Heart right ventricle (tissue), 16 donors: ENCODE measurements at regions not wholly inside any gene's neighbourhood (a gene's known extent, or its start where the extent isn't known, plus 50 kb on each side); places are given as distances from the start of the nearest gene placed in this dataset.
A peak's percentile ranks its signal among the peaks of the same experiment; 100 is the strongest.

Experiments
- ATAC-seq, 8 donors: fragments of 200-7000 bp; cut with Tn5 transposase; one replicate each; pipeline ENCODE4 v1.9.1; 2020; ENCODE audit warnings: mild to moderate bottlenecking in 8 of 8, moderate library complexity in 8 of 8, moderate number of reproducible peaks in 1 of 8
- DNase-seq, 2 donors: peaks; one replicate each; pipeline ENCODE4 v3.0.0-alpha.2; 2020
- H3K27ac ChIP-seq, 10 donors: fragments of 200-600 bp; sonication (generic) in 2 of 10; one replicate each; pipeline versions ENCODE4 v1.5.0 to v1.8.0; 2020 to 2022; ENCODE audit warnings: mild to moderate bottlenecking in 3 of 10
- H3K27me3 ChIP-seq, 7 donors: fragments of 200-600 bp; one replicate each; pipeline ENCODE4 v1.8.0; 2021 to 2022; ENCODE audit warnings: mild to moderate bottlenecking in 2 of 7
- H3K36me3 ChIP-seq, 9 donors: fragments of 200-600 bp; sonication (generic) in 1 of 9; one replicate each; pipeline versions ENCODE4 v1.5.0 to v1.8.0; 2020 to 2022; ENCODE audit warnings: mild to moderate bottlenecking in 2 of 9
- H3K4me1 ChIP-seq, 9 donors: fragments of 200-600 bp; sonication (generic) in 1 of 9; one replicate each; pipeline versions ENCODE4 v1.5.0 to v1.8.0; 2020 to 2022; ENCODE audit warnings: mild to moderate bottlenecking in 4 of 9
- H3K4me3 ChIP-seq, 10 donors: fragments of 200-600 bp; sonication (generic) in 2 of 10; one replicate each; pipeline versions ENCODE4 v1.5.0 to v1.8.0; 2020 to 2022; ENCODE audit warnings: mild to moderate bottlenecking in 7 of 10, moderate library complexity in 2 of 10
- H3K9me3 ChIP-seq, 11 donors: fragments of 200-600 bp in 10 of 11; sonication (generic) in 2 of 11; one replicate each; pipeline versions ENCODE4 v1.5.0 to v1.8.0; 2013 to 2022; ENCODE audit warnings: mild to moderate bottlenecking in 2 of 11, control low read depth in 1 of 11, moderate library complexity in 1 of 11
- WGBS, 2 donors: extraction: QIAGEN DNeasy Blood & Tissue Kit; methylation state at CpG; one replicate each; pipeline ENCODE4 v1.1.7; 2013; ENCODE audit warnings: inconsistent platforms in 1 of 2; 5-methylcytosine and 5-hydroxymethylcytosine counted together
- intact Hi-C, 10 donors: fragments of 100-400 bp; cut with DNase I; formaldehyde crosslinking; loops; one replicate each; pipeline versions ENCODE4 v1.11.1 to v1.14.2; 2022
- TF ChIP-seq, protein P1 (sequence below), 9 donors: fragments of 200-600 bp; sonication (generic) in 2 of 9; IDR thresholded peaks; one replicate each; pipeline versions ENCODE4 v1.5.0 to v1.8.0; 2021 to 2022; ENCODE audit warnings: antibody characterized with exemption in 9 of 9, mild to moderate bottlenecking in 5 of 9, moderate library complexity in 1 of 9
- donor health status: Arrhythmogenic right ventricular cardiomyopathy.
- donor health status: ischemic (EF 13 %, LVEDD 7.1; RV severe dilation, severe dysfunction).
- donor health status: healthy with polysubstance abuse.
- donor health status: DM: no; HTN: yes; CAD: no.
- donor health status: DM: no; HTN: no; CAD: no.
- donor health status: ischemic (EF 25% LVEDD 6.9; RV normal size, moderate dysfunction).
- donor health status: ischemic (EF 25% LVEDD 5.7; RV mildly dilated, moderate dysfunction).
- donor health status: healthy.
- donor health status: DM: yes; HTN: yes; CAD: no.
- donor health status: Ischemic cardiomyopathy.
- donor health status: ischemic (EF 35%, LVEDD 5.7; RV mildly dilated, moderate dysfunction).
- donor health status: nonischemic (EF 11% LVEDD 7.7; RV severe dilation, severe dysfunction).
- donor health status: DM: yes; HTN: yes; CAD: no.
- donor health status: PGD.
- donor health status: ischemic (EF 29% LVEDD 5.4; RV normal size, mild dysfunction).
- donor health status: nonischemic (EF 23%, LVEDD 6.1; RV moderate dilation, normal function).

DNA sequence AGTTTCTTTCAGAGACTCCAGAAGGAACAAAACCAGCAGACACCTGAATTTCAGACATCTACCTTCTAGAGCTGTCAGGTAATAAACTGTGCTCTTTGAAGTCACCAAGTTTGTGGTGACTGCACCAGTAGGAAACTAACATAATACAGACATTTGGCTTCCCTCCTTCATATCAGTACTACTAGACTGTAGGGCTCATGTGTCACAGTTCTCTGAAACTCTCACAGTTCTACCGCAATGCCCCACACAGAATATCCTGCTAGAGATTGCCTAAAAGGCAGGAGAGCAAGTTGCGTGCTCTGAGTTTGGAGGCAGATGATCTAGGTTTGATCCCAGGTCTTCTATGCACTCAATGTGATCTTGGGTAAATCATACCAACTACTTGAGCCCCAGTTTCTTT, 205.0 kb upstream of the LRFN2 start:
- WGBS, 2 donors: 96 to 98% methylated on average over 2 of the region's 2 CpGs
- TF ChIP-seq, protein P1, sequence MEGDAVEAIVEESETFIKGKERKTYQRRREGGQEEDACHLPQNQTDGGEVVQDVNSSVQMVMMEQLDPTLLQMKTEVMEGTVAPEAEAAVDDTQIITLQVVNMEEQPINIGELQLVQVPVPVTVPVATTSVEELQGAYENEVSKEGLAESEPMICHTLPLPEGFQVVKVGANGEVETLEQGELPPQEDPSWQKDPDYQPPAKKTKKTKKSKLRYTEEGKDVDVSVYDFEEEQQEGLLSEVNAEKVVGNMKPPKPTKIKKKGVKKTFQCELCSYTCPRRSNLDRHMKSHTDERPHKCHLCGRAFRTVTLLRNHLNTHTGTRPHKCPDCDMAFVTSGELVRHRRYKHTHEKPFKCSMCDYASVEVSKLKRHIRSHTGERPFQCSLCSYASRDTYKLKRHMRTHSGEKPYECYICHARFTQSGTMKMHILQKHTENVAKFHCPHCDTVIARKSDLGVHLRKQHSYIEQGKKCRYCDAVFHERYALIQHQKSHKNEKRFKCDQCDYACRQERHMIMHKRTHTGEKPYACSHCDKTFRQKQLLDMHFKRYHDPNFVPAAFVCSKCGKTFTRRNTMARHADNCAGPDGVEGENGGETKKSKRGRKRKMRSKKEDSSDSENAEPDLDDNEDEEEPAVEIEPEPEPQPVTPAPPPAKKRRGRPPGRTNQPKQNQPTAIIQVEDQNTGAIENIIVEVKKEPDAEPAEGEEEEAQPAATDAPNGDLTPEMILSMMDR (IDR thresholded peaks at IDR 0.05): no peak
- H3K4me3 ChIP-seq: no peak overlapping the region

DNA sequence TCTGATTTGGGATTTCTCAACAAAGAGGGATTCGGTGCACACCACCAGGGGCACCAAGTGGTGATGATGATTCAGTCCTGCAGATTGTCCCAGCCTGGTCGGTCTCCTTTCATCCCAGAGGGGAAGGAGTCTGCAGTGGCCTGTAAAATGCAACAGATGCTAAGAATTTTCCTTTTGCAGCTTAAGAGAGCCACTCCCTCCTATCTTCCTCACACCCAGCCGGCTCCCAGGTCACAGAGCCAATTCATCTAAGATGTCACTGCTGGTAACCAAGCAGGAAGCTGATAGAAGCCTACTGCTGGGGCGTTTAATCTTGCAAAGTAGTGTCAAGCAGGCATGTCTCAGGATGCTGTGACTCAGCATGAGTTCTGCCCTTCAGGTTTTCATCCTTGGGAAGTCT, 203.8 kb upstream of the LRFN2 start:
- Histone ChIP-seq H3K36me3 (no peaks in the 10 kb centered on the region), H3K27me3 (peaks cover 0 to 8% (median 0%) of the 10 kb centered on the region in 7 donors), H3K4me3 (no peak overlapping the region), H3K4me1 (peaks cover 0 to 15% (median 8%) of the 10 kb centered on the region in 9 donors), H3K9me3 (no peaks in the 10 kb centered on the region), H3K27ac (no peak overlapping the region)
- intact Hi-C loops: no loop called here
- WGBS, 2 donors: 53 to 56% methylated on average over 4 of the region's 4 CpGs
- TF ChIP-seq, protein P1 (IDR thresholded peaks at IDR 0.05): no peak
- DNase-seq (no peak), ATAC-seq (no peak)

More for the DNA sequence above, 205.0 kb upstream of the LRFN2 start:
- DNase-seq (no peak), ATAC-seq (no peak)
- Histone ChIP-seq H3K36me3 (no peaks in the 10 kb centered on the region), H3K9me3 (no peaks in the 10 kb centered on the region), H3K27ac (no peak overlapping the region), H3K4me1 (peaks cover 0 to 20% (median 10%) of the 10 kb centered on the region in 9 donors), H3K27me3 (peaks cover 0 to 8% (median 0%) of the 10 kb centered on the region in 7 donors)
- intact Hi-C loops: no loop called here

DNA sequence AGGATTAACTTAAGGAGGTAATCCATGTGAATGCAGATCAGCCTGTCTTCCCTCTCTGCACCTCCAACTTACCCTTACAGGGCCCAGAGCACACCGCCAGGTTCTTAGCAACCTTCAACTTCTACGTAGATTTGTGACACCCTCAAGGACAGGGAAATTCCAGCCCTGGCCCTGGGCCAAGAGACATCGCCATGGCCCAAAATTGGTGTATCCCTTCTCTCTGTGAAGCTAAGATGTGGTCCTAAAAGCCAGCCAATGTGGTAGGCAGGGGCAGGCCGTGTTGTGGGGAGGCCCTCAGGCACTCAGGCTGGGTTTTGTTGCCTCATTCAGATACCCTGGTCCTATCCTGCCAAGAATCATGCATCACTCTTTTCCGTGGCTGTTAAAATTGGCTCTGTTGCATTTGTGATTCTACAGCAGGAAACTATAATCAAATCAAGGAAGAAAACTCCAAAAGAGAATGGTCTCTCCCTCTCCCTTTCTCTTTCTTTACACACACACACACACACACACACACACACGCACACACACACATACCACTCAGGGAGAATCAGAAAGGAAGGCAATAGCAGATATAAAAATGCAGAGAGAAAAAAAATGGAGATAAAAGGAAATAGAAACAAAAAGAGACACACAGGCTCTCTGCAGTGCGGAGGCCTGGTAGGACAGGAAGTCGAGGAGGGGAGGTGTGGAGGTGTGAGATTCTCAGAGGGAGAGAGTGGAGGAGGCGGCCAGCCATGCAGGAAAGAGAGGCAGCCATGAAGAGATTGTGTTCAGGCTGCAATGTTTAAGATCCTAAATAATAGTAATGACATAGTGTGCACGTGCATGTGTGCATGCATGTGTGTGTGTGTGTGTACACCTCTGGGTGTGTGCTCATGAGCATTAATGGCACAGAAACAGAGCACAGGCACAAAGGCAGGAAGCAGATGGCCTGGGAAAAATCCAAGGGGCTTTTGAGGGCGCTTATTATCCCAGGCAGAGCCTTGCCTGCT, 201.8 kb upstream of the LRFN2 start:
- Histone ChIP-seq H3K27ac (peak overlapping the region in 1 of 10 donors; percentile 42), H3K4me1 (peaks cover 0 to 15% (median 8%) of the 10 kb centered on the region in 9 donors), H3K36me3 (no peaks in the 10 kb centered on the region), H3K27me3 (peaks cover 0 to 10% (median 0%) of the 10 kb centered on the region in 7 donors), H3K9me3 (no peaks in the 10 kb centered on the region), H3K4me3 (no peak overlapping the region)
- WGBS, 2 donors: 41 to 51% methylated on average over 11 of the region's 11 CpGs
- TF ChIP-seq, protein P1 (IDR thresholded peaks at IDR 0.05): no peak
- intact Hi-C loops: no loop called here
- ATAC-seq: peak in 5 of 8 donors; percentile 22 to 52 (median 46)
- DNase-seq: no peak

DNA sequence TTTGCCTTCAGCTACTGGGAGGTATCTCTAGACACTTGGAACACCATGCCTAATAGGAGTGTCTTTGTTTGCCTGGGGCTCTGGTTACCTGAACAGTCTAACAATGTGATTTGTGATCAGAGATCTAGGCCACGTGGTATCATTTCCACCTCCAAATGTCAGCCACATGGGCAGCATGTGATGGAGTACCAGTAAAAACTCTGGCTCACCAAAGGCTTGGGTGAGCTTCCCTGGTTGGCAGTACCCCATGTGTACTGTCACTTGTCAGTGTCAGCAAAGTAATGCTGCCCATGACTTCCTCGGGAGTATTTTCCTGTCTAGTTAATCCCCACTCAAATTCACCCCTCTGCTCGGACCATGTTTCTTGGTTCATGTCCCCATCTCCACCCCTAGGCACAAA, 195.2 kb upstream of the LRFN2 start:
- WGBS, 2 donors: 47 to 64% methylated on average over 3 of the region's 3 CpGs
- H3K4me1 ChIP-seq: peaks cover 0 to 6% (median 0%) of the 10 kb centered on the region in 9 donors
- H3K36me3 ChIP-seq: no peaks in the 10 kb centered on the region
- intact Hi-C loops: no loop called here
- no peak overlapping the region for H3K4me3 ChIP-seq
- TF ChIP-seq, protein P1 (IDR thresholded peaks at IDR 0.05): no peak
- ATAC-seq (peak in 2 of 8 donors; percentile 44 to 47), DNase-seq (no peak)
- no peaks in the 10 kb centered on the region for H3K9me3 ChIP-seq
- H3K27ac ChIP-seq: no peak overlapping the region
- peaks cover 0 to 13% (median 0%) of the 10 kb centered on the region in 7 donors for H3K27me3 ChIP-seq
